TTC549 (cell line): ENCODE measurements at regions not wholly inside any gene's neighbourhood (a gene's known extent, or its start where the extent isn't known, plus 50 kb on each side); places are given as distances from the start of the nearest gene placed in this dataset.
"Not testable (repeated sequence)": the region's sequence is repeated elsewhere in the genome, so short reads cannot be mapped to it uniquely, and the experiment has no call there.

ENCODE experiments used
- FAIRE-seq: peaks from 2 replicates; lab custom pipeline; 2012; peaks lifted over from hg19 to GRCh38; lab: Jason Lieb, UNC

- FAIRE-seq: no peak
These were observed 116.9 kb upstream of the FOXN2 start for GRCh38 chr2:48197618-48198017.

- no peak for FAIRE-seq
These were observed 116.1 kb upstream of the FOXN2 start for GRCh38 chr2:48198371-48198770.

- FAIRE-seq: no peak
These were observed 115.4 kb upstream of the FOXN2 start for GRCh38 chr2:48199070-48199469.

GRCh38 chr2:48200620-48201293, 113.7 kb upstream of the FOXN2 start:
- FAIRE-seq: no peak

GRCh38 chr2:48201435-48201834, 113.0 kb upstream of the FOXN2 start:
- FAIRE-seq: not testable (repeated sequence)

- FAIRE-seq: no peak
These were observed 111.4 kb upstream of the FOXN2 start for GRCh38 chr2:48202863-48203642.

GRCh38 chr2:48203668-48204067, 110.8 kb upstream of the FOXN2 start:
- no peak for FAIRE-seq

GRCh38 chr2:48204750-48205136, 109.7 kb upstream of the FOXN2 start:
- no peak for FAIRE-seq

- FAIRE-seq: no peak
These were observed 109.2 kb upstream of the FOXN2 start for GRCh38 chr2:48205137-48205798.

- FAIRE-seq: not testable (repeated sequence)
These were observed 108.3 kb upstream of the FOXN2 start for GRCh38 chr2:48206056-48206656.

GRCh38 chr2:48207201-48207641, 107.3 kb upstream of the FOXN2 start:
- no peak for FAIRE-seq

GRCh38 chr2:48207851-48208250, 106.6 kb upstream of the FOXN2 start:
- FAIRE-seq: no peak

GRCh38 chr2:48209214-48209885, 105.1 kb upstream of the FOXN2 start:
- FAIRE-seq: no peak

- no peak for FAIRE-seq
These were observed 104.3 kb upstream of the FOXN2 start for GRCh38 chr2:48210189-48210588.

GRCh38 chr2:48213646-48214045, 100.8 kb upstream of the FOXN2 start:
- FAIRE-seq: no peak

- FAIRE-seq: no peak
These were observed 96.3 kb upstream of the FOXN2 start for GRCh38 chr2:48218169-48218568.

GRCh38 chr2:48219234-48219554, 95.3 kb upstream of the FOXN2 start:
- no peak for FAIRE-seq

- no peak for FAIRE-seq
These were observed 94.7 kb upstream of the FOXN2 start for GRCh38 chr2:48219555-48220436.

- FAIRE-seq: no peak
These were observed 94.0 kb upstream of the FOXN2 start for GRCh38 chr2:48220501-48220900.

GRCh38 chr2:48221846-48222516, 92.5 kb upstream of the FOXN2 start:
- no peak for FAIRE-seq
